Loucy (cell line): ENCODE measurements at regions not wholly inside any gene's neighbourhood (a gene's known extent, or its start where the extent isn't known, plus 50 kb on each side); places are given as distances from the start of the nearest gene placed in this dataset.

Experiments used
- H2AFZ ChIP-seq: fragments of 200-600 bp; sonication (generic); 2 replicates; pipeline ENCODE4 v1.6.0; 2016; ENCODE audit warnings: antibody characterized with exemption, mild to moderate bottlenecking, low read length, moderate library complexity
- H3F3A ChIP-seq: fragments of 200-600 bp; 2 replicates; pipeline ENCODE4 v1.6.0; 2016; ENCODE audit warnings: antibody characterized with exemption, low read depth, mild to moderate bottlenecking
- H3K27me3 ChIP-seq: fragments of 200-600 bp; sonication (generic); 2 replicates; pipeline ENCODE4 v1.6.1; 2014; ENCODE audit warnings: low read length, mild to moderate bottlenecking; ENCODE audit not compliant: insufficient read depth, poor library complexity, severe bottlenecking
- H3K36me3 ChIP-seq: fragments of 200-600 bp; sonication (generic); 2 replicates; pipeline ENCODE4 v1.6.1; 2016; ENCODE audit warnings: low read length; ENCODE audit not compliant: insufficient read depth
- H3K4me1 ChIP-seq: fragments of 200-600 bp; sonication (generic); 2 replicates; pipeline ENCODE4 v1.5.1; 2014; ENCODE audit warnings: low read length, mild to moderate bottlenecking; ENCODE audit not compliant: insufficient read depth, poor library complexity, severe bottlenecking
- H3K4me2 ChIP-seq: fragments of 200-600 bp; sonication (generic); 2 replicates; pipeline ENCODE4 v1.6.0; 2014; ENCODE audit warnings: antibody characterized with exemption, low read length, low read depth, mild to moderate bottlenecking; ENCODE audit not compliant: poor library complexity, severe bottlenecking
- H3K4me3 ChIP-seq: fragments of 200-600 bp; sonication (generic); 2 replicates; pipeline ENCODE4 v1.5.1; 2014; ENCODE audit warnings: low read length, mild to moderate bottlenecking, mixed read lengths; ENCODE audit not compliant: poor library complexity, severe bottlenecking
- H3K79me2 ChIP-seq: fragments of 200-600 bp; sonication (generic); 2 replicates; pipeline ENCODE4 v1.6.1; 2014; ENCODE audit warnings: low read length; ENCODE audit not compliant: insufficient read depth
- H3K9ac ChIP-seq: fragments of 200-600 bp; sonication (generic); 2 replicates; pipeline ENCODE4 v1.6.0; 2014; ENCODE audit warnings: mild to moderate bottlenecking, low read depth, low read length, moderate library complexity; ENCODE audit not compliant: poor library complexity, severe bottlenecking
- H3K9me2 ChIP-seq: fragments of 200-600 bp; sonication (generic); replicated peaks from 2 replicates; pipeline ENCODE4 v1.6.1; 2016; ENCODE audit warnings: low read depth, low read length, mixed read lengths
- H3K9me3 ChIP-seq: fragments of 200-600 bp; sonication (generic); 2 replicates; pipeline ENCODE4 v1.6.1; 2014; ENCODE audit warnings: mild to moderate bottlenecking, antibody characterized with exemption, low read length, low read depth; ENCODE audit not compliant: insufficient read depth
- H4K20me1 ChIP-seq: fragments of 200-600 bp; sonication (generic); 2 replicates; pipeline ENCODE4 v1.6.0; 2014; ENCODE audit warnings: antibody characterized with exemption, low read length, mild to moderate bottlenecking; ENCODE audit not compliant: insufficient read depth, poor library complexity, severe bottlenecking
- EZH2phosphoT487 ChIP-seq: fragments of 200-600 bp; IDR thresholded peaks from 2 replicates; pipeline ENCODE4 v1.6.1; 2018; ENCODE audit warnings: antibody characterized with exemption, mild to moderate bottlenecking, moderate library complexity, borderline replicate concordance
- TF ChIP-seq, protein P1 (sequence below): fragments of 200-600 bp; sonication (generic); conservative IDR thresholded peaks from 2 replicates; pipeline ENCODE4 v1.5.1; 2014; ENCODE audit warnings: mild to moderate bottlenecking, antibody characterized with exemption, low read length

DNA sequence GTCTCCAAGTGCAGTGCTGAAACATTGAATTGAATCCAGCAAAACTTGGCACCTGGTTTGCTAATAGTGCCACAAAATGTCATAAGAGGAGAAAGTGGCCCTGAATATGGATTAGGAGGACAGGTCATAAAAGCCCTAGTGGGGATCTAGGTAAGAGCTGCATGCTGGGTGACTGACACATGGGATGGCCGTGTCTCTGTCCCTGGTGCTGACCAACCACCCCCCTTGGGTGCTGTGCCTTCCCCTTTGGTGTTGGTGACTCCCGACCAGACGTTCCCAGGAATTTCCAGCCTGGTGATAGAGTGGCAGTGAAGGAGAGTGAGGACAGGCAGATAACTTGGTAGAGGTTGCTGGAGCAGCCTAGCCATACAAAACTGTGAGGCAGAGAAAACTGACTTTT, 142.8 kb downstream of the VRK1 start:
- Histone ChIP-seq H3K9me2 (no peaks in the 10 kb centered on the region), H3K4me3 (no peak overlapping the region), H3K79me2 (no peaks in the 10 kb centered on the region), H3K4me1 (no peaks in the 10 kb centered on the region), H3F3A (no peaks in the 10 kb centered on the region), H3K4me2 (no peak overlapping the region), H4K20me1 (no peaks in the 10 kb centered on the region), H3K27me3 (no peaks in the 10 kb centered on the region), H3K9ac (no peak overlapping the region), H3K36me3 (no peaks in the 10 kb centered on the region), H2AFZ (no peak overlapping the region), H3K9me3 (no peaks in the 10 kb centered on the region)
- TF ChIP-seq EZH2phosphoT487 = no peak
- TF ChIP-seq, protein P1, sequence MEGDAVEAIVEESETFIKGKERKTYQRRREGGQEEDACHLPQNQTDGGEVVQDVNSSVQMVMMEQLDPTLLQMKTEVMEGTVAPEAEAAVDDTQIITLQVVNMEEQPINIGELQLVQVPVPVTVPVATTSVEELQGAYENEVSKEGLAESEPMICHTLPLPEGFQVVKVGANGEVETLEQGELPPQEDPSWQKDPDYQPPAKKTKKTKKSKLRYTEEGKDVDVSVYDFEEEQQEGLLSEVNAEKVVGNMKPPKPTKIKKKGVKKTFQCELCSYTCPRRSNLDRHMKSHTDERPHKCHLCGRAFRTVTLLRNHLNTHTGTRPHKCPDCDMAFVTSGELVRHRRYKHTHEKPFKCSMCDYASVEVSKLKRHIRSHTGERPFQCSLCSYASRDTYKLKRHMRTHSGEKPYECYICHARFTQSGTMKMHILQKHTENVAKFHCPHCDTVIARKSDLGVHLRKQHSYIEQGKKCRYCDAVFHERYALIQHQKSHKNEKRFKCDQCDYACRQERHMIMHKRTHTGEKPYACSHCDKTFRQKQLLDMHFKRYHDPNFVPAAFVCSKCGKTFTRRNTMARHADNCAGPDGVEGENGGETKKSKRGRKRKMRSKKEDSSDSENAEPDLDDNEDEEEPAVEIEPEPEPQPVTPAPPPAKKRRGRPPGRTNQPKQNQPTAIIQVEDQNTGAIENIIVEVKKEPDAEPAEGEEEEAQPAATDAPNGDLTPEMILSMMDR = no peak

DNA sequence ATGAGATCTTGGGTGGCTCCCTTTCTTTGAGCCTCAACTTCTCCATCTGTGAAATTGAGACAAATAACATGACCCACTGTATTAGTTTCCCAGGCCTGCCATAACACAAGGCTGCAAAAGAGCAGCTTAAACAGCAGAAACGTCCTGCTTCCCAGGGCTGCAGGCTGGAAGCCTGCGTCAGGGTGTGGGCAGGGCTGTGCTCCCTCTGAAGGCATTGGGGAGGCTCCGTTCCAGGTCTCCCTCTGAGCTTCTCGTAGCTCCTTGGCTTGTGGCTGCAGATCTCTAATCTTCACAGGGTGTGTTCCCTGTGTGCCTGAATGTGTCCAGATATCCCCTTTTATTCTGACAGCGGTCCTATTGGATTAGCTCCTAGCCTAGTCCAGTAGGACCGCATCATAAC, 147.1 kb downstream of the VRK1 start:
- no peak overlapping the region for H3K4me2 ChIP-seq
- no peaks in the 10 kb centered on the region for H4K20me1 ChIP-seq
- H3K9ac ChIP-seq = no peak overlapping the region
- no peaks in the 10 kb centered on the region for H3K79me2 ChIP-seq
- H3K4me3 ChIP-seq = no peak overlapping the region
- no peak for TF ChIP-seq EZH2phosphoT487
- TF ChIP-seq, protein P1 = no peak
- no peaks in the 10 kb centered on the region for H3K36me3 ChIP-seq
- no peaks in the 10 kb centered on the region for H3K27me3 ChIP-seq
- H3K9me3 ChIP-seq = no peaks in the 10 kb centered on the region
- H2AFZ ChIP-seq = no peak overlapping the region
- no peaks in the 10 kb centered on the region for H3K9me2 ChIP-seq
- no peaks in the 10 kb centered on the region for H3K4me1 ChIP-seq
- no peaks in the 10 kb centered on the region for H3F3A ChIP-seq

DNA sequence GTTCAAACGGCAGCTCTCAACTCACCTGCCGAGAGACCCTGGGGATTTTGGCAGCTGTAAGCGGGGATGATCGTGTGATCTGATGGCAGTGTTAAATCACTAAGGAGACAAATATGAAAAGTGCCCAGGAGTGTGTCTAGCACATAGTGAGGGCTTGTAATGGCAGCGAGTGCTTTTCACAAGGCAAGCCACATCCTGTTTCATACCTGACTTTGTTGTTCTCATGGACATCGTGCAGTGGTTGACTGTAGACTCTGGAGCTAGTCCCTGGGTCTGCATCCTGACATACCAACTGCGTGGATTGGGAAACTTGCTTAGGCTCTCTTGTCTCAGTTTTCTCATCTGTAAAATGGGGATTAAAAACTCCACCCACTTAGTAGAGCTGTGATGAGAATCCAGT, 148.5 kb downstream of the VRK1 start:
- H3K9me2 ChIP-seq = no peaks in the 10 kb centered on the region
- H3K27me3 ChIP-seq = no peaks in the 10 kb centered on the region
- no peaks in the 10 kb centered on the region for H3F3A ChIP-seq
- no peak overlapping the region for H3K4me3 ChIP-seq
- H4K20me1 ChIP-seq = no peaks in the 10 kb centered on the region
- H3K79me2 ChIP-seq = no peaks in the 10 kb centered on the region
- no peak overlapping the region for H3K9ac ChIP-seq
- H2AFZ ChIP-seq = no peak overlapping the region
- H3K9me3 ChIP-seq = no peaks in the 10 kb centered on the region
- H3K36me3 ChIP-seq = no peaks in the 10 kb centered on the region
- no peak for TF ChIP-seq EZH2phosphoT487
- TF ChIP-seq, protein P1 = no peak
- no peaks in the 10 kb centered on the region for H3K4me1 ChIP-seq
- no peak overlapping the region for H3K4me2 ChIP-seq
